Fibroblast of gingiva (primary cell): ENCODE measurements at regions not wholly inside any gene's neighbourhood (a gene's known extent, or its start where the extent isn't known, plus 50 kb on each side); places are given as distances from the start of the nearest gene placed in this dataset.

Experiments used
- DNase-seq: peaks from one replicate; pipeline ENCODE4 v3.0.0-alpha.2; 2011; ENCODE audit warnings: low read depth

DNA sequence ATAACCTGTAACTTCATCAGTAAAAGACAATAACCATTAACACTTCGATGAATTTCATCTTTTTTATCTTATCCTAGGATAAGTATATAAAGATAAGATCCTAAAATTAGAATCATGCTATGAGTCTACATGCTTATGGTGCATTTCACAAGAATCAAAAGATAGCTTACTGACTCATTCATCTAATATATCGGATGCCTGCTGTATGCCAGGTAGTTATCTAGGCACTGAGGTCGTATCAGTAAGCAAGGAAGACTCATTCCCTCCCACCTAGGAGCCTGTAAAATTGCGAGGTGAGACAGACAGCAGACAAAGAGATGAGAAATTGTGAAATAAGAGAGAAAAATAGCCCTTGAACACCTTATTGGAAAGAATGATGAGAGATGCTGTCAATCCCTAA is 240.6 kb upstream of the ADAMTSL1 start:
- DNase-seq: no peak

- no peak for DNase-seq
These were observed 240.0 kb upstream of the ADAMTSL1 start for GRCh38 chr9:18233776-18234445.

GRCh38 chr9:18235181-18235908 is 238.6 kb upstream of the ADAMTSL1 start:
- DNase-seq: no peak

DNA sequence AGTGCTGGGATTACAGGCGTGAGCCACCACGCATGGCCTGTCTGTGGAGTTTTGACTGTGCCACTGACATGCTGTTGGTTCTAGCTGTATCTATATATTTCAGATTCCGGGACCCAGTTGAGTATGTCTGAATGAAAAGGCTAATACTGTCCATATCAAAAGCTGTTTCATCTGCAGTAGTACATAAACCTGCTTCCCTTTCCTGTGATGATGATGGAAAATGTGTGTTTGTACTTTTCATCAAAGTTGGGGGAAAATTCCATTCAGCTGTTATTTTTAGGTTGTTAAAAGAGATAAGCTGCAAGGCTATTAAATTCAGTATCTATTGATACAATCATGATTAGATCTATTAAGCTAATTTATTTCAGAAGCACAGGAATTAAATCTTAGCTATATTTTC is 237.6 kb upstream of the ADAMTSL1 start:
- DNase-seq: no peak

DNA sequence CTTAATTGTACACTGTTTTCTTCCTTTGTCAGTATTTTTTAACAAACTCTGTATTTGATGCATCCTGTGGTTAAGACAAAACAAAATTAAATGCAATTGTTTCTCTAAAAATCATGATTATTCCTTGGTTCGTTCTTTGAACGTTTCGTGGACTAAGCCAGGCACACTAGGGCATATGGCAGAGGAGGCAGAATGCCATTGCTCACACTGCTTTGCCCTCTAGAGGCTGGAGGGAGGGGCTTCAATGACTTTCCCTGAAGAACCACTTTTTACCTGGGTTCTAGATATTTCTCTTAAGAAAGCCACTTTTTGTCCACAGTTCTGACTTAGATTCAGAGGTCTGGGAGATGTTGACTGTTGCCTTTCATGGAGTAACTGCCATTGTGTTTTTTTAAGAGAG is 236.2 kb upstream of the ADAMTSL1 start:
- DNase-seq: no peak

GRCh38 chr9:18238254-18238653 is 235.7 kb upstream of the ADAMTSL1 start:
- DNase-seq: peak; percentile 82

GRCh38 chr9:18238752-18239447 is 235.1 kb upstream of the ADAMTSL1 start:
- DNase-seq: peak; percentile 56

DNA sequence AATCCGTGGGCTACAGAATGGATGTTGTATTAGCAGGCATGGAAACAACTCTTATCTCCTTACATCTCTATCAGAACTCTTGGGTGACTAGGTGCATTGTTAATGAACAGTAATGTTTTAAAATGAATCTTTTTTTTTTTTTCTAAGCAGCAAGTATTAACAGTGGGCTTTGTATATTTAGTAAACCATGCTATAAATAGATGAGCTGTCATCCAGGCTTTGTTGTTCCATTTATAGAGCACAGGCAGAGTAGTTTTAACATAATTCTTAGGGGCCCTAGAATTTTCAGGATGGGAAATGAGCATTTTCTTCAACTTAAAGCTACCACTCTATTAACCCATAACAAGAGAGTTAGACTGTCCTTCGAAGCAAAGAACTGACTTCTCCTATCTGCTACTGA is 233.7 kb upstream of the ADAMTSL1 start:
- no peak for DNase-seq

DNA sequence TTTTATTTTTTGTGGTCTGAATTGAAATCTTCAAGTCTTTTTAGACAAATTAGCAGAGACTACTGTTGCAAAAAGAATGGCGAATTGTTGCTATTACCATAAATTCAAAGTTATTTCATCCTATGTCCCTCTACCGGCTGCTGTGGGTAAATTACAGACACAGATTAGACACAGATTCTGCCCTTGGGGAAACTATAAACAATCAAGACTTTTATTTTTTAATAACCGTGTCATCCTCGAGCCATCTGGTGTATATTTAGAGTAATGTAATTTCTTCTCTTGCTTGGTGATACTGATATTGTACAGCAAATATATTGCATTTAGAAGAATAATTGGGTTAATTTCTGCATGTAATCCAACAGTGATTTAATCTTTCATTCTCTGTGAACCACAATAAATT is 228.0 kb upstream of the ADAMTSL1 start:
- peak; percentile 53 for DNase-seq

GRCh38 chr9:18250053-18250452 is 223.9 kb upstream of the ADAMTSL1 start:
- no peak for DNase-seq

DNA sequence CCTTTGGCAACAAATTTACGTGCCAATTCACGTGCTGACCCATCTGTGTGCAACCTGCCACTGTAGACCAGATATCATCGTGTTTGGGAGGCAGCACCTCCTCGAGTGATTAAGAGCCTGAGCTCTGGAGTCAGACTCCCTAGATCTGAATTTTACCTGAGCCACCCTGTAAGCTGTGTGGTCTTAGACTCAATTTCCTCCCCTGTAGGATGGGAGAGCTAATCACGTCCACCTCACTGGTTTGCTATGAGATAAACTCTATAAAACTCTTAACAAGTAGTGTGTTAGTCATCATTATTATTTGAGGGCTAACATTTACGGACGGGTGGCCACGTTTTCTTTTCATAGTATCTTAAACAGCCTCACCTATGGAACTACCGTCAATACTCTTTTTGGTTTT is 220.0 kb upstream of the ADAMTSL1 start:
- DNase-seq: no peak

DNA sequence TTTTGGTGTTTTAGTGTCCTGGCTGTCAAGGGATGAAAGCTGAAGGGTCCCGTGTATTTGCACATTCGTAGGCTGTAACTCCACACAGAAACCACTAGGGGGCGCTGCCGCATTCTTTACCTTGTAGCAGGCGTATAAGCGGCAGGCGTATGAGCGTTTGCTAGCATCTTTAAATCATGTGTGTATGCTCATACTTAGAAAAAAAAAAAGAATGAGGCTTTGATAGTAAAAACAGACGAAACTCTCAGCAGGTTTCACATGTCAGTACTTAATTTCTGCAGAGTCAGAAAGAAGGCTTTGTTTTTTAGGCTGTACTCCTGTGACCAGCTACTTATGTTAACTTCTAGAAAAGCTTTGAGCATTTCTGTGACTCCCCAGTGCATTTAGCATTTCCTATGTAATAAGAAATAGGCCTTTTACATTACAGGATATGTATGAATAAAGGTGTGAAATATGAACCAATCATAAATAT is 218.8 kb upstream of the ADAMTSL1 start:
- peak; percentile 77 for DNase-seq

GRCh38 chr9:18255747-18256146 is 218.2 kb upstream of the ADAMTSL1 start:
- DNase-seq: no peak

- DNase-seq: peak; percentile 11
These were observed 217.4 kb upstream of the ADAMTSL1 start for GRCh38 chr9:18256568-18256967.

DNA sequence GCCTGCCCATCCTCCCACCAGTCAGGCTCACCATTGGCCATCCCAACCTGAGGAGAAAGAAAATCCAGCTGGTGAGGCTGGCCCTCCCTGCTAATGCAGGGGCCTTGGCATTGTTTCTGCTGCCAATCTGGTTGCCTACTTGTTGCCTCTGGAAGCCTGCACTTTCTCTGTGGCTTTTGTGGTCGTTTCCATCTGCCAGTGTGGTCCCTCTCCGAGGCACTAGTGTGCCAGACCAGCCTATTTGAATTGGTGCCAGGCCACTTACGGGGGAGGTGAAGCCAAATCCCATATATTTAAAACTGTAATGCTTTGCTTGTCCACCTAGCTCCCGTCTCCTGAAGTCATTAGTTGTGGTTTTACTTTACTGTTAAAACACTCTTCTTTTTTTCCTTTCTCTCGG is 213.4 kb upstream of the ADAMTSL1 start:
- DNase-seq: no peak

DNA sequence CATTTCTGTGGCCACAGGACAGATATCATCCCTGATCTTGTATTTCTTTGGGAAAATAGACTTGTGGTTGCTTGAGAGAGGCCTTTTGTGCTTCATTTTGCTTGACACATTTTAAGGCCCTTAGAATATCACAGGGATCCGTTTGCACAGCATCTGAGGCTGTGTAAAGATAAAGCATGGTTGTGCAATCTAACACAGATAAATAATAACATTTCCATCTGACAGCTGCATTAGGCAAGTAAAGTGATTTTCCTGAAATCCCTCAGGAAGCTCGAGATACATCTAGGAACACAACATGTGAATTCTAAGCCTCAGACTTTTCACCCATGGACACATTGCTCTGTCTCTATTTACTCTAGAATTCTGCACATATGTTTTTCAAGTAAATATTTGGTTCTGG is 212.8 kb upstream of the ADAMTSL1 start:
- no peak for DNase-seq

- no peak for DNase-seq
These were observed 210.6 kb upstream of the ADAMTSL1 start for GRCh38 chr9:18263377-18263776.

GRCh38 chr9:18268381-18268780 is 205.6 kb upstream of the ADAMTSL1 start:
- DNase-seq: peak; percentile 49

DNA sequence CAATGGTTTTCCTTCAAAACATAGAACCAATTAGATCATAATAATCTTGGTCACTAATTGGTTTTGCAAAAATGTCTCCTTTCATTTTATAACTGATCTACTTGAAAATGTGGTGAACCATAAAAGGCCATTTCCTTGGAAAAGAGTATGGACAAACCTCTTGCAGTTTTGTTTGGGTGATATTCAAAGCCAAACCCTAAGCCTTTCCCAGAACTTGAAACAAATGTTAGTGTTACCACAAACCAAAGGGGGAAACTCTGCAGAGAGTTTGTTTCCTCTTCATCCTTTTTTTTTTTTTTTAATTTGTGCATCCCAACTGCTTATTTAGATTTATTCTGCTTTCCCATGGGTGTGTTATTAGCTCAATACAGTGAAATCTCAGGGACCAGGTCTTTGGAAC is 204.4 kb upstream of the ADAMTSL1 start:
- DNase-seq: no peak

GRCh38 chr9:18274693-18275092 is 199.3 kb upstream of the ADAMTSL1 start:
- peak; percentile 14 for DNase-seq

DNA sequence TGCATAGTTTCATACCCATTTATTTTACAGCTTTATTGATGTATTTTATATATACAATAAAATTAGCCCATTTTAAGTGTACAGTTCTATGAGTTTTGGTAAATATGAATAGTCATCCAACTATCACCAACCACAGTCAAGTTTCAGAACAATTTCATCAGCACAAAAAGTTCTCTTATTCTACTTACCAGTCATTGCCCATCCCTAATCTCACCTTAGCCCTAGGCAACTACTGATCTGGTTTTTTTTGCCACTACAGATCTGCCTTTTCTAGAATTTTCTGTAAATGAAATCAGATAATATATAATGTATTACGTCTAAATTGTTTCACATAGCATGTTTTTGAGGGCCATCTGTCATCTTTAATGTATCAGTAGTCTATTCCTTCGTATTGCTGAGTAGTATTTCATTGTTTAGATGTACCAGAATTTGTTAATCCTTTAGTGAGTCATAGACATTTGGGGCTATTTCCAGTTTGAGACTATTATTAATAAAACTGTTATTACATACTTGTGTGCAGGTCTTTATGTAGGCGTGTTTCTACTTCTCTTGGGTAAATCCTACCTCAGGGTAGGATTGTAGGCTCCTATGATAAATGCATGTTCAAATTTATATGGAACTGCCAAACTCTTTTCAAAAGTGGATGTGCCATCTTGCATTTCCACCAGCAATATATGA is 198.5 kb upstream of the ADAMTSL1 start:
- DNase-seq: no peak

DNA sequence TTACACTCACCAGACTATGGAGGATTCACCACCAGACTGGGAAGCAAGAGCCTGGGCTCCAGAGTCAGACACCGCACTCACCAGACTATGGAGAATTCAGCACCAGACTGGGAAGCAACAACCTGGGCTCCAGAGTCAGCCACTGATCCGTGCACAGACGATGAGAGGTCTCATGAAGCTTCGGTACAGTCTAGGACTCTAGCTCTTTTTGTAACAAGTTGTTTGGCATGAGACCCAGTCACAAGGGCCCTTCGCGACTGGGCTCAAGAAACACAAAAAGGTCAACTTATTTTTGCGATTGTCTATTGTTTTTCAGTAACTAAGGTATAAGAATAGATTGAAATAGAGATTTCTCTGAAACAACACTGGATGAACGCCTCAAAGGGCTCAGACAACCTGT is 192.7 kb upstream of the ADAMTSL1 start:
- no peak for DNase-seq

DNA sequence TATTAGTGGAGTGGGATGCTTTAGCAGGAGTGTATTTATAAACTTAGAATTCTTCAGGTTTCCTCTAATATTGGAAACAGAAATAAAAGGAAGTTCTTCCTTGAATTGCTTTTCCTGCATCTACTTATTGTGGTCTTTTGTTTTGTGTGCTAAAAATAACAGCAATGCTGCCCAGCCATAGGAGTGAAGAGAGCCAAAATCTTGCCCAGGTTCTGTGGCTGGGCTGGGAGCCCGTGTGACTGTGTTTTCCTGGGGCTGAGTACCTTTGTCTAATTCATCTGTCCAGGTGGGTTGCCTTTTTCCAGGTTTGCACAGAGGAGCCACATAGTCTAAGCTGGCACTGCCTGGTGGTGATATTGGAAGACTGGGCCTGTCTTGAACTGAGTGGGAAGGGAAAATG is 179.7 kb upstream of the ADAMTSL1 start:
- DNase-seq: no peak
